Vagina (tissue), 2 donors: ENCODE measurements at regions not wholly inside any gene's neighbourhood (a gene's known extent, or its start where the extent isn't known, plus 50 kb on each side); places are given as distances from the start of the nearest gene placed in this dataset.
A peak's percentile ranks its signal among the peaks of the same experiment; 100 is the strongest.

ENCODE experiments used
- CTCF ChIP-seq, 3 experiments: fragments of 450-650 bp in 2 of 3; fragments of 200-600 bp in 1 of 3; sonication (generic) in 1 of 3; IDR thresholded peaks; one replicate each; pipeline ENCODE4 v1.5.1; 2017 to 2019; ENCODE audit warnings: antibody characterized with exemption in 3 of 3, mild to moderate bottlenecking in 2 of 3, moderate library complexity in 2 of 3
- POLR2A ChIP-seq, 2 donors: fragments of 450-650 bp; IDR thresholded peaks; one replicate each; pipeline ENCODE4 v1.6.1; 2017; ENCODE audit warnings: antibody characterized with exemption in 2 of 2, mild to moderate bottlenecking in 2 of 2, moderate library complexity in 2 of 2
- POLR2AphosphoS5 ChIP-seq, 2 donors: sonication (generic); formaldehyde crosslinking; IDR thresholded peaks; one replicate each; pipeline ENCODE4 v1.9.0; 2017; ENCODE audit warnings: antibody characterized with exemption in 2 of 2, mild to moderate bottlenecking in 2 of 2, low read depth in 1 of 2; ENCODE audit not compliant: insufficient read depth in 1 of 2

GRCh38 chr2:46848447-46848846 lies 67.2 kb downstream of the MCFD2 start:
- TF ChIP-seq CTCF (IDR thresholded peaks at IDR 0.05) (no peak), POLR2A (IDR thresholded peaks at IDR 0.05) (no peak), POLR2AphosphoS5 (IDR thresholded peaks at IDR 0.05; ENCODE audit: insufficient read depth in 1 of 2, low read depth in 1 of 2) (peak in 1 of 2 donors; percentile 10)
